ENCODE measurements at regions not wholly inside any gene's neighbourhood (a gene's known extent, or its start where the extent isn't known, plus 50 kb on each side); places are given as distances from the start of the nearest gene placed in this dataset.

DNA sequence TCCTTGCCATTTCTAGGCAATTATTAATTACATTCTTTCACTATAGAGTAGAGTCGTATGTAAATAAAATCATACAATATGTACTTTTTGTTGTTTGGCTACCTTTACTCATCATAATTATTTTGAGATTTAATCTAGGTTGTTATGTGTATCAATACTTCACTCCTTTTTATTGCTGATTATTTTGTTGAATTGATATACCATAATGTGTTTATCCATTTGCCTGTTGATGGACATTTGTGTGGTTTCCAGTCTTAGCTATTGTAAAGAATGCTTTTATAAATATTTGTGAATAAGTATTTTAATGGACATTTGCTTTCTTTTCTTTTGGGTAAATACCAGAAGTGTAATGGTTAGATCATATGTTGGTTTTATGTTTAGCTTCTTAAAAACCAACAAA, 174.0 kb downstream of the RAMP3 start:
- TF ChIP-seq SUZ12 (IDR thresholded peaks at IDR 0.05; ENCODE audit: extremely low read depth, insufficient read depth, insufficient read length) (no peak), ZNF274 (IDR thresholded peaks at IDR 0.05; ENCODE audit: low read depth, low read length) (no peak)
